Pulmonary artery endothelial cell (primary cell): ENCODE measurements at regions not wholly inside any gene's neighbourhood (a gene's known extent, or its start where the extent isn't known, plus 50 kb on each side); places are given as distances from the start of the nearest gene placed in this dataset.
"Not testable (repeated sequence)": the region's sequence is repeated elsewhere in the genome, so short reads cannot be mapped to it uniquely, and the experiment has no call there.

ENCODE experiments used
- DNase-seq: peaks from one replicate; pipeline ENCODE4 v3.0.0-alpha.2; 2011; ENCODE audit warnings: low read depth, low spot score

DNA sequence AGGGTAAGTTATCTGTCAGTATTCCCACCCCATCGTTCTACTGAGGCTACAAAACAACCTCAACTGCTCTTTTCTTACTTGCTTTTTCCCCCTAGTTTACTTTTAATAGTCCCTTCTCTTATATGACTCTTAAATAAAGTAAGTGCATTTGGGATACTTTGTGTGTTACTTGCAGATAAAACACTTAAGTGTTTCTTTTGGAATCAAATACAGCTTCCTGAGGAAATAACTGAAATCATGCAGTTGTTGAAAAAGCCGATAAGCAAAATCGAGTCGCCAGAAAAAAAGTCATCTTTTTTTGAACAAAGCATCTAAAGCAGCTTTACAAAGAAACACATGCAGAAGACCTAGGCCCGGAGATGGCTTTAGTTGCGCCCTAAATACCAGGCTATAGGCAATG lies 53.5 kb upstream of the EPB41L4A start:
- peak; percentile 63 for DNase-seq

DNA sequence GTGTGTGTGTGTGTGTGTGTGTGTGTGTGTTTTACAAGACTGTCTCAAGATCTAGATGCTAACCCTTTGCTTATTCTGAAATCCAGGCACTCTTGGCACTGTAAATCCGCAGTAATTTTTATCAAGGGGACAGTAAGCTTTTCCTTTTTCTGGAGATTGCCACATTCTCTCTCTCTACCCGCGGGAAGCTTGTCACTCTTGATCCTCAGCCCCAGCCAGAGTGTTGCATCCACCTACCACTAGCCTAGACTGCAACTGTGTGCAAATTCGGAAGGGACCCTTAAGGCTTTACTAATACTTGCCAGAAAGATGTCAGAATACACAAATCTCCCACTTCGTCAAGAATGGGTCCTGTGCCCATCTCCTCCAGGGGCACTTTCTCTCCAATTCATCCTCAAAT lies 54.9 kb upstream of the EPB41L4A start:
- no peak for DNase-seq

DNA sequence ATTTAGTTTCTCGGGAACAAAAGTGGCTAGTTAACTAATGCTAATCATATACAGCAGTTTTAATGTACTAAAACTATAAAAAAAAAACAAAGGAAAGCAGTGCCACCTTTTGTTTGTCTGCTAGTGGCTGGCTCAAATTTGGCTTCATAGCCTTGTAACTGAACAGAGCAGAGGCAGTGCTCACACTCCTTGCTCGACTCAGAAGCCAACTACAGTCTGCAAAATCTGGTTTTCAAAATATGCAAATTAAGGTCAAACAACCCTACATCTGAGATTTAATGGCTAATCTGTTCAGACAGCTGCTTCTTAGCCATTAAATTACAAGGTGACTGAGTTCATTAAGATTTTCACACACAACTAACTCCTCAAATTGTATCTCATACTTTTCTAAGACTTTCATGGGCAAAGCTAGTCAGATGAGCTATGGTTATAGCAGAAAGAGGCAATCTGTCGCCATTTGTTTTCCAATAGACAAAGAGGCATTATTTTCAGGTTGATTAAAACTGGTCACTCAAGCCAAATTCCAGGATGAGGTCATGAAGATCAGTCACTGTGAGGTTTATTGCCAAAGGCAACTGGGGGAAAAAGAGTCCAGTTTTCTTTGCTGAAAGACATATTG lies 56.8 kb upstream of the EPB41L4A start:
- no peak for DNase-seq

DNA sequence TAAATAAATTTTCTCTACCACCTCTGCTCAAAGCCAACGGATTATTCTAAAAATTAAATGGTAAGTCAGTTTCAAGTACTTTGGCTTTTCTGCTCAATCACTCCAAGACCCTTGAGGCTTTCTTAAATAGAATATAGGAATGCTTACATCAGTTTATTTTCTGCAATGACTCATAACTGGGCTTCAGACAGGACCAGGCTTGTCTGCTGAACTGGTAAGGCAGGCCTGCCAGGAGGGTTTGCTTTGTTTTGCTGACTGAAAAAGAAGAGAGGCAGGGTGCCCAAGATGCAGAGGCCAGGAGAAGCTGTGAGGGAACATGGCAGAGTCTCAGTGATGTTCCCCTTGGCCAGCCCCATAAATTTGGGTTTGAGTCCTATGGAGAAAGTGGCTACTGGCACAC lies 60.3 kb upstream of the EPB41L4A start:
- DNase-seq = no peak

DNA sequence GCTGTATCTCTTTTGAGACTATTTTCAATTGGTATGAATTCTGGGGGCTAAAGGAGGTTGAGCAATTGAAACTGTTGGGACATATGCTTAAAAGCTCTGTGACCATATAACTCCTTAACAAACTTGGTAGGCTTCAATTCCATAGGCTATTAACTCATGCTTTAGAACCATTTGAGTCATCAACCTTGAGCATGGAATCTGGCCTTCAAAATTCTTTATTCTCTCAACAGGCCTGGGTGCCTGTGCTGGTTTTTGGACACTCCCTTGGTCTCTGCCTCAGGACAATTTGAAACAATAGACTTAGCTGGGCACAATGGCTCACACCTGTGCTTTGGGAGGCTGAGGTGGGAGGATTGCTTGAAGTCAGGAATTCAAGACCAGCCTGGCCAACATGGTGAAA lies 61.4 kb upstream of the EPB41L4A start:
- DNase-seq = no peak

DNA sequence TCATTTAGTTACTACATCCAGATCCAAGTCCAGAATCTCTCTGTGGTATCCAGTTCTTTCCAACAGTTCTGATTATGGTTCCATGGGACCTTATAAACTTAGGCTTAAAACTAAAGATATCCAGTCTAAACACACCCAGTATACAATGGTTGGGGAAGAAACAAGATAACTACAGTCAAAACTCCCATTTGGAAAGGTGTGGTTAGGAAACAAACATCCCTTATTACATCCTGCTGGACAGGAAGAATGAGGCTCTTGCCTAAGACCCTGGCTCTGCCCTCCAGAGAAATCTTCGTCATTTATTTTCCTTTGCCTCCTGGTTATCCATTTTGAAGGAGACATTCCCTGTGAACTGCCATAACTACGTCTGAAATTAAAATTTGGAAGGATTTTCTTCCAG lies 64.6 kb upstream of the EPB41L4A start:
- DNase-seq = no peak

DNA sequence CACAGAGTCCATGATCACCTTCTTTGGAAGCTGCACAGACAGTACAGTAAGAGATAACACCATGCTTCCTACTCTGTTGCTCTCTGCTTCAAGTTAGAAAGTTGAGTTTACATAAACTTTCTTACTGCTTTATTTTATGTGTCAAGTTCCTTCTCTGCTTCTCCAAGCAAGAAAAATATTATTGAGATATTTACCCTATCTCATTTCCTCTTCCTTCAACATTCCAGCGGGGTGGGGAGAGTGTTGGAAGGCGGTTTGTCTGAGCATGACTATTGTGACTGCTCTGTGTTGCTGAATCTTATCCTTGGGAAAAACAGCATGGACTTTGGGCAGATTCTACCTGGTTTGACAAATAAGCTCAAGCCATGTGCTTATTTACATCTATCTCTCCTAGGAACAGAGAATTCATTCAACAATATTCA lies 66.9 kb upstream of the EPB41L4A start:
- peak; percentile 37 for DNase-seq

DNA sequence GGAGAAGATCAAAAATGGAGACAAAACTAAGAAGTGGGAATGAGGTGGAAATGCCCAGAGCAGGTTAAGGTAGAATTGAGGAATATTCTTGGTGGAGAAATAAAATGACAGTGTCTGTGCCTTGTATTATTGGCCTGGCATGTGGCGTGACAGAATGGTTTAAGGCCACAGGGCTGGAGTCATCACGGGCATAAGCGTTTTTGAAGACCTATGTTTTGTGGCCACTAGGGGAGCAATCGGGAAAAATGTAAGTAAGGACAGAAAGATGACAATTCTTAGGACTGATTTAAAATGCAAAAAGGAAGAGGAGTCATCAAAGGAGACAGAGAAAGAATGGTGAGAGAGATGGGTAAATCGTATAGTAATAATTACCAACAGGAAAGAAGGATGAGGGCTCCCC lies 72.2 kb upstream of the EPB41L4A start:
- DNase-seq = no peak

DNA sequence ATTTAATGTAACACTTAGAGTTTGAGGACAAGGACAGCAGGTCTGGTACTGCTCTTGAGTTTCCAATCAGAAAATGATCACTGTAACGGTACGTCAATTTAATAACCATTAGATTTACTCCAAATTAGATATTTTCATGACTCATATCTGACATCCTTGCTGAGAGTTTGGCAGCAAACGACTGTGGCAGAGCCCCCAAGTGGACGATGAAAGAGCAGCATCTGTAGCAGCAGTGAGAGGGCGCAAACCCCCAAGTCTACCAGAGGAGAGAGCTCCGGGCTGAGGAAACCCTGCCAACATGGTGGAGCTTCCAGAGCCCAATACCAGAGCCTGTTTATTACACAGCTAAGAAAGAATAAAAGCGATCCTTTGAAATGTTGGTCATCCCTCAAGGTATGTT lies 73.2 kb upstream of the EPB41L4A start:
- peak; percentile 40 for DNase-seq

DNA sequence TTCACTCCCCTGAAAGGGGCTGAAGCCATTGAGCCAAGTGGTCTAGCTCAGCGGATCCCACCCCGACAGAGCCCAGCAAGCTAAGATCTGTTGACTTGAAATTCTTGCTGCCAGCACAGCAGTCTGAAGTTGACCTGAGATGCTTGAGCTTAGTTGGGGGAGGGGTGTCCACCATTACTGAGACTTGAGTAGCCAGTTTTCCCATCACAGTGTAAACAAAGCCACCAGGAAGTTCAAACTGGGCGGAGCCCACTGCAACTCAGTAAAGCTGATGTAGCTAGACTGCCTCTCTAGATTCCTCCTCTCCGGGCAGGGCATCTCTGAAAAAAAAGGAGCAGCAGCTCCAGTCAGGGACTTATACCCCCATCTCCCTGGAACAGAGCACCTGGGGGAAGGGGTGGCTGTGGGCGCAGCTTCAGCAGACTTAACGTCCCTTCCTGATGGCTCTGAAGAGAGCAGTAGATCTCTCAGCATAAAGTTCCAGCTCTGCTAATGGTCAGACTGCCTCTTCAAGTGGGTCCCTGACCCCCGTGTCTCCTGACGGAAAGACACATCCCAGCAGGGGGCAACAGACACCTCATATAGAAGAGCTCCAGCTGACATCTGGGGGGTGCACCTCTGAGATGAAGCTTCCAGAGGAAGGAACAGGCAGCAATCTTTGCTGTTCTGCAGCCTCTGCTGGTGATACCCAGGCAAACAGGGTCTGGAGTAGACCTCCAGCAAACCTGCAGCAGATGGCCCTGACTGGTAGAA lies 84.8 kb upstream of the EPB41L4A start:
- DNase-seq = not testable (repeated sequence)

DNA sequence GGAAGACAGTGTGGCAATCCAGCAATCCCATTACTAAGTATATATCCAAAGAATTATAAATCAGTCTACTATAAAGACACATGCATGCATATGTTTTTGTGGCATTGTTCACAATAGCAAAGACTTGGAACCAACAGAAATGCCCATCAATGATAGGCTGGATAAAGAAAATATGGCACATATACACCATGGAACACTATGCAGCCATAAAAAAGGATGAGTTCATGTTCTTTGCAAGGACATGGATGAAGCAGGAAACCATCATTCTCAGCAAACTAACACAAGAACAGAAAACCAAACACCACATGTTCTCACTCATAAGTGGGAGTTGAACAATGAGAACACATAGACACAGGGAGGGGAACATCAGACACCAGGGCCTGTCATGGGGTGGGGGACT lies 90.0 kb upstream of the EPB41L4A start:
- not testable (repeated sequence) for DNase-seq

DNA sequence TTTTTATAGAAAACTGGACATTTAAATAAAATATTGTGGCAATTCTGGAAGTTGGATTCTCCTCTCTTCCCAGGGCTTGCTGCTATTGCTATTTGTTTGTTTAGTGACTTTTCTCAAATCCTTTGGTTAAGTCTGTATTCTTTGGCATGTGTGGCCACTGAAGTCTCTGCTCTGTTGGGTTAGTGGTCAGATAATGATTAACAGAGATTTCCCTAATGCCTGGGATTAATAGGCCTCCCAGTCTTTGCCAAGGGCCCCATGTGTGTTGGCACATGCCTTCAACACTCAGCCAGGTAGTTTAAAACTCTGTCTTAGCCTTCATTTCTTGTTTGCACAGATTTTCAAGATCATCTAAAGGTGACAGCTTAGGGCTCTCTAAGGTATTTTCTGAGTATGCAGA lies 92.8 kb upstream of the EPB41L4A start:
- no peak for DNase-seq

DNA sequence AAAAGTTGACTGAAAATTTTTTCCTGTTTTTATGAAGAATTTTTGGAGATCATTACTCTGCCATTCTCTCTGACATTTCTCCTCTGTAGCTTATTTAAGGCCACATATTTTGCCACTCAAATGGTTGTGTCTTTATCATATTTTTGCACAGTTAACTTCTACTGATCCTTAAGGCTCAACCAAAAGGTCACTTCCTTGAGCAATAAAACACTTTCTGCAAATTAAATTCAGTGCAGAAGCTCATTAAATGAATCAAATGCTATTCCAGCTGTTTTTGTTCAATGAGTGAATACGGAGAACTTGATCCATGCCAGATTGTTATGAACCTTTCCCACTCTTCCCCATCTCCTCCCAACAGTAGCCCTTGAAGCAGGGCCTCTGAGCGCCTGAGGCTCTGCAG lies 93.8 kb upstream of the EPB41L4A start:
- DNase-seq = no peak

DNA sequence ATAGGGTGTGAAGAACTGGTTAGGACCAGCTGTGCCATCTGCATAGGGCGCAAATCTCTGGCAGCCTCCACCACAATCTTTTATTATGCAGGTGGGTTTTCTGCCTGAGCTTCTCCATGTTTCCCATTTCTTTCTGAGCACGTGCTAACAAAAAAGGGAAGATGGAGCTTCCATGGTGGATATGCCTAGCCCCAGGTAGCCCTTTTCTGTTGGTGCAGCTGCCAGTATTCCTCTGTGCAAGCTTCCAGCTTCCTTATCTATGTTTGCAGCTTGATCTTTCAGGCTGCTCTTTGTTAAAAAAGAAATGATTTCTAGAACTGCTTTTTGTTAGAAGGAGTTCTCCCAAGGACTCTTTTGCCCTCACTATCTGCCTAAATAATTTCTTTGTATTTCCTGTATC lies 95.0 kb upstream of the EPB41L4A start:
- DNase-seq = no peak

DNA sequence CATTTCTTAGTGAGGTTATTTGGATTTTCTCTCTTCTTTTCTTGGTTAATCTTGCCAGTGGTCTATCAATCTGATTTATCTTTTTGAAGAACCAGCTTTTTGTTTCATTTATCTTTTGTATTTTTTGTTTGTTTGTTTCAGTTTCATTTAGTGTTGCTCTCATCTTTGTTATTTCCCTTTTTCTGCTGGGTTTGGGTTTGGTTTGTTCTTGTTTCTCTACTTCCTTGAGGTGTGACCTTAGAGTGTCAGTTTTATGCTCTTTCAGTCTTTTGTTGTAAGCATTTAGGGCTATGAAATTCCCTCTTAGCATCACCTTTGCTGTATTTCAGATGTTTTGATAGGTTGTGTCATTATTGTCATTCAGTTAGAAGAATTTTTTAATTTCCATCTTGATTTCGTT lies 101.4 kb upstream of the EPB41L4A start:
- DNase-seq = not testable (repeated sequence)

DNA sequence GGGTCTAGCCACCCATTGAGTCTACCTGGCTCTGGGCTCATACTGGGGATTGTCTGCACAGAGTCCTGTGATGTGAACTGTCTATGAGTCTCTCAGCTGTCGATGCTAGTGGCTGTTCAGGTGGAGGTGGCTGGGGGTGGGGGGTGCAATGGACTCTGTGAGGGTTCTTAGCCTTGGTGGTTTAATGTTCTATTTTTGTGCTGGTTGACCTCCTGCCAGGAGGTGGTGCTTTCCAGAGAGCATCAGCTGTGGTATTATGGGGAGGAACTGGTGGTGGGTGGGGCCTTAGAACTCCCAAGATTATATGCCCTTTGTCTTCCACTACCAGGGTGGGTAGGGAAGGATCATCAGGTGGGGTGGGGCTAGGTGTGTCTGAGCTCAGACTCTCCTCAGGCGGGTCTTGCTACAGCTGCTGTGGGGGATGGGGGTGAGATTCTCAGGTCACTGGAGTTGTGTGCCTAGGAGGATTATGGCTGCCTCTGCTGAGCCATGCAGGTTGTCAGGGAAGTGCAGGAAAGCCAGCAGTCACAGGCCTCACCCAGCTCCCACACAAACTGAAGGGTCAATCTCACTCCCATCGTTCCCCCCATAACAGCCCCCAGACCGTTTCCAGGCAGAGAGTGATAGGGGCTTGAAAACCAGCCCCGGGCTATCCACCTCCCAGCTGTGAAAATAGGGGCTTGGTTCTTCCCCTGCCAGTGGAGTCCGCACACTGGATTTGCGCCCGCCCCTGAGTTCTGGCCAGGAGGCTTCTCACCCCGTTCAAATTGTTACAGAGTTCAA lies 104.0 kb upstream of the EPB41L4A start:
- DNase-seq = not testable (repeated sequence)

DNA sequence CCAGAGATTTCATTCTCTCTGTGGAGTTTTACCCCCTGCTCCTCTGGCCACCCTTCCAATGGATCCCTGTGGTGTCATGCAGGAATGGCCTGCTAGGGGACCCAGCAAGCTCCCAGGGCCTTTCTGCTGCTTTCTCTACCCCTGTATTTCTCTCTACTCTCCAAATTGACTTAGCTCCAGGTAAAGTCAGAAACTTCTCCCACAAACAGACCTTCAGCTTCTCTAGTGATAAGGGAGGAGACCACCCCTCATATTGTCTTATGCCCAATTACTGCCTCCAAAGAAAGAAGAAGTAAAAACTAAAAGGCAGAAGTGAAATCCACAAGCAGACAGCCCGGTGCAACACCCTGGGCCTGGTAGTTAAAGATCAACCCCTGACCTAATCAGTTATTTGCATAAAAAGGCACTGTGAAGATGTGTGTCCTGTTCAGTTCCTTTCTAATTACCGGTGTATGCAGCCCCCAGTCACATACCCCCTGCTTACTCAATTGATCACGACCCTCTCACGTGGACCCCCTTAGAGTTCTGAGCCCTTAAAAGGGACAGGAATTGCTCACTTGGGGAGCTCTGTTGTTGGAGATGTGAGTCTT lies 104.7 kb upstream of the EPB41L4A start:
- not testable (repeated sequence) for DNase-seq

DNA sequence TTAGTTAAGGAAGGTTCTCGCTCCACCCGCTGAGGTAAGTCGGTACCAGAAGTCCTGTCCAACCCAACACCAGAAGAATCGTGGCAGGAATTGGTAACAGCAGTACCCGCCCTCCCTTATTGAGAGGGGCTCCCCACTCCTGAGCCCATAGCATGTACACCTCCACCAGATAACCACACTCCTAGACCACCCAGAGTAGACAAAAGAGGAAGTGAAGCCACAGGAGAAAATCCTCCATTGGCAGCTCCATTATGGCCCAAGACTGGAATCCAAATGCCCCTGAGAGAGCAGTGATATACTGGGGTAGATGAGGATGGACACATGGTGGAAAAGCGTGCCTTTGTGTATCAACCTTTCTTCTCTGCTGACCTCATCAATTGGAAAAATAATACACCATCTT lies 106.1 kb upstream of the EPB41L4A start:
- no peak for DNase-seq

DNA sequence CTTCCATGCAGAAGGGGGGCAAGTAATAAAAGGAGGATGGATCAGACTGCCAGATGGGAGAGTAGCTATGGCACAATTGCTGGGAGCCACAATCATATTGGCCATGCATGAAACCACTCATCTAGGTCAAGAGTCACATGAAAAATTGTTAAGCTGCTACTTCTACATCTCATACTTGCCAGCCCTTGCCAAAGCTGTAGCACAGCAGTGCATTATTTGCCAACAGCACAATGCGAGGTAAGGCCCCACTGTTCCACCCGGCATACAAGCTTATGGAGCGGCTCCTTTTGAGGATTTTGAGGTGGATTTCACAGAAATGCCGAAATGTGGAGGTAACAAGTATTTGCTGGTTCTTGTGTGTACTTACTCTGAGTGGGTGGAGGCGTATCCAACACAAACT lies 109.9 kb upstream of the EPB41L4A start:
- DNase-seq = no peak

DNA sequence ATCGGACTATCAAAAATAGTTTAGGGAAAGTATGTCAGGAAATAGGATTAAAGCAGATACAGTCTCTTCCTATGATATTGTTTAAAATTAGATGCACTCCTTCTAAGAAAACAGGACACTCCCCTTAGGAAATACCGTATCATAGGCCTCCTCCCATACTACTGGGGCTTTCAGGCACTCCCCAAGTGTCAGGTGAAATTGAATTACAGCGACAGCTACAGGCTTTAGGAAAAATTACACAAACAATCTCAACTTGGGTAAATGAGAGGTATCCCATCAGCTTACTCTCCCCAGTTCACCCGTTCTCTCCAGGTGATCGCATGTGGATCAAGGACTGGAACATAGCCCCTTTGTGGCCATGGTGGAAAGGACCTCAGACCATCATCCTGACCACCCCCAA lies 110.4 kb upstream of the EPB41L4A start:
- no peak for DNase-seq

DNA sequence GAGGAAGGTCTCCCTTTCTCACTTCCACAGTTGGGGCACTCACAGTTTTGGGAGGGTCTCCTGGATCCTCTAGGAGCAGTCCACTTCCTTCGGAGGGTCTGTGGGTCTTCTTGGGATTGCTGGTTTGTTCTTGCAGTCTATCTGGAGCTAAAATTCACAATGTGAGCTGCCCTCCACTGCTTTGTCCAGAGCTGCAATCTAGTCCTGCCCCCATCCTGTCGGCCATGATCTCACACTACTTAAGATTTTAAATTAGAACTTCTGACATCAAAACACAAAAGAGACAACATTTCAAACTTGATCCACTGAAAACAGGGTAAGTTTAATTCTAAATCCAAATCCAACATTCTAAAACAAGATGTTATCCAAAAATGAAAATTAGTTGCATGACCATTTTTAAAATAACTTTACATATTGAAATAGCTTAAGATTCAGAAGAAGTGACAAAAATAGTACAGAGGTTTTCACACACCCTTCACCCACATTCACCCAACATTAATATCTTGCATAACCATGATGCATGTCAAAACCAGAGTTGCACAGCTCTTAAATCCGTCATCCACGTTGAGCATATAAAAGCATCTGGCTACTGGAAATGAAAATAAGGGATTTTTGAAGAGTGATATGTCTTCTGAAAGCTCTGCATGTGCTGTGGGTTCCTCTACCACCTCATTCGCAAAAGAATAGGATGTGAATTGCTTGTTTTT lies 113.7 kb upstream of the EPB41L4A start:
- no peak for DNase-seq

DNA sequence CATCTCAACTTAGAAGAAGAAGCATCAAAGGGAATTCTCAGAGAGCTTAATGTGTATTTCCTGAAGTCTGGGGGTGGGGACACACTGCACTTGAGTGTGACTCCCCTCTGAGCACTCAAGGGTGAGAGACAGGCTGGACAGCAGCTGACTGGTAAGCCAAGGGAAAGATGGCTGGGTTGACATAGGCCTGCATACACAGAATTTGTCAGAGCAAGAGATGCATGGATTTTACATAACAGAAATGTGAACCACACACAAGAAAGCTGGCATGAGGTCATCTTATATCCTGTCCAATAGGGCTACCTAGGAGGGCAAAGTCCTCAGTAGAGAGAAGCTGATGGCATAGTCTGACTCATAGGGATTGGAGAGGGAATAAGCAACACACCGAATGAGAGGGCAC lies 114.3 kb upstream of the EPB41L4A start:
- DNase-seq = no peak
